Lower lobe of right lung (tissue), 2 donors: ENCODE measurements at regions not wholly inside any gene's neighbourhood (a gene's known extent, or its start where the extent isn't known, plus 50 kb on each side); places are given as distances from the start of the nearest gene placed in this dataset.
A peak's percentile ranks its signal among the peaks of the same experiment; 100 is the strongest.

ENCODE experiments used
- ATAC-seq, 2 donors: fragments of 200-7000 bp; cut with Tn5 transposase; one replicate each; pipeline ENCODE4 v1.9.1; 2020 to 2022; ENCODE audit warnings: mild to moderate bottlenecking in 2 of 2, moderate library complexity in 2 of 2
- DNase-seq: peaks from one replicate; pipeline ENCODE4 v3.0.0-alpha.2; 2020
- H3K27ac ChIP-seq: fragments of 200-600 bp; one replicate; pipeline ENCODE4 v1.8.0; 2022
- H3K27me3 ChIP-seq: fragments of 200-600 bp; one replicate; pipeline ENCODE4 v1.8.0; 2022; ENCODE audit warnings: low read depth
- H3K36me3 ChIP-seq: fragments of 200-600 bp; one replicate; pipeline ENCODE4 v1.8.0; 2022; ENCODE audit warnings: mild to moderate bottlenecking
- H3K4me1 ChIP-seq: fragments of 200-600 bp; one replicate; pipeline ENCODE4 v1.8.0; 2022
- H3K4me3 ChIP-seq: fragments of 200-600 bp; one replicate; pipeline ENCODE4 v1.8.0; 2022; ENCODE audit warnings: mild to moderate bottlenecking
- H3K9me3 ChIP-seq: fragments of 200-600 bp; one replicate; pipeline ENCODE4 v1.8.0; 2022
- intact Hi-C: fragments of 100-400 bp; cut with DNase I; formaldehyde crosslinking; loops from one replicate; pipeline ENCODE4 v1.11.0; 2022
- TF ChIP-seq, protein P1 (sequence below): fragments of 200-600 bp; IDR thresholded peaks from one replicate; pipeline ENCODE4 v1.8.0; 2022; ENCODE audit warnings: antibody characterized with exemption, mild to moderate bottlenecking
- donor health status: DM: no; HTN: yes; CAD: no; lungs with severe emphysema.

DNA sequence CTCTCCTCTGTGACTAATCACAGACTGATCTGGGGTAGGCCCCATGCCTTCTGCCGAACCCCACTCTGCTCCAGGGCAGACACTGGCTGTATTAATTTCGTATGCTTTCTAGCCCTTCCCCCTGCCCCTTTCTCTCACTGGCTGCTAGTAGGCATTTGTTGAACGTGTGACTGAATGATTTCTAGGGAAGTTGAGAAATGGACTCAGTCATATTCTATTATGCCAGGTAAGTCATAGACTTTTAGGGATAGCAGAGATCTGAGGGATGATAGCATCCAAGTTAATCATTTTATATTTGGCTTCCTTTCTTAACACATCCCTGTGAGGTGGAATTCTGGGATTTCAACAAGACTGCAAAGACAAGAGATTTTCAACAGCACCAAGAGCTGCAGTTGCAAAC lies 166.4 kb downstream of the FGF9 start:
- intact Hi-C loops = no loop called here
- H3K27ac ChIP-seq = no peak overlapping the region
- no peaks in the 10 kb centered on the region for H3K4me1 ChIP-seq
- TF ChIP-seq, protein P1, sequence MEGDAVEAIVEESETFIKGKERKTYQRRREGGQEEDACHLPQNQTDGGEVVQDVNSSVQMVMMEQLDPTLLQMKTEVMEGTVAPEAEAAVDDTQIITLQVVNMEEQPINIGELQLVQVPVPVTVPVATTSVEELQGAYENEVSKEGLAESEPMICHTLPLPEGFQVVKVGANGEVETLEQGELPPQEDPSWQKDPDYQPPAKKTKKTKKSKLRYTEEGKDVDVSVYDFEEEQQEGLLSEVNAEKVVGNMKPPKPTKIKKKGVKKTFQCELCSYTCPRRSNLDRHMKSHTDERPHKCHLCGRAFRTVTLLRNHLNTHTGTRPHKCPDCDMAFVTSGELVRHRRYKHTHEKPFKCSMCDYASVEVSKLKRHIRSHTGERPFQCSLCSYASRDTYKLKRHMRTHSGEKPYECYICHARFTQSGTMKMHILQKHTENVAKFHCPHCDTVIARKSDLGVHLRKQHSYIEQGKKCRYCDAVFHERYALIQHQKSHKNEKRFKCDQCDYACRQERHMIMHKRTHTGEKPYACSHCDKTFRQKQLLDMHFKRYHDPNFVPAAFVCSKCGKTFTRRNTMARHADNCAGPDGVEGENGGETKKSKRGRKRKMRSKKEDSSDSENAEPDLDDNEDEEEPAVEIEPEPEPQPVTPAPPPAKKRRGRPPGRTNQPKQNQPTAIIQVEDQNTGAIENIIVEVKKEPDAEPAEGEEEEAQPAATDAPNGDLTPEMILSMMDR = no peak
- H3K27me3 ChIP-seq = no peaks in the 10 kb centered on the region
- no peak for ATAC-seq
- no peak for DNase-seq
- no peaks in the 10 kb centered on the region for H3K9me3 ChIP-seq
- no peaks in the 10 kb centered on the region for H3K36me3 ChIP-seq
- H3K4me3 ChIP-seq = no peak overlapping the region

DNA sequence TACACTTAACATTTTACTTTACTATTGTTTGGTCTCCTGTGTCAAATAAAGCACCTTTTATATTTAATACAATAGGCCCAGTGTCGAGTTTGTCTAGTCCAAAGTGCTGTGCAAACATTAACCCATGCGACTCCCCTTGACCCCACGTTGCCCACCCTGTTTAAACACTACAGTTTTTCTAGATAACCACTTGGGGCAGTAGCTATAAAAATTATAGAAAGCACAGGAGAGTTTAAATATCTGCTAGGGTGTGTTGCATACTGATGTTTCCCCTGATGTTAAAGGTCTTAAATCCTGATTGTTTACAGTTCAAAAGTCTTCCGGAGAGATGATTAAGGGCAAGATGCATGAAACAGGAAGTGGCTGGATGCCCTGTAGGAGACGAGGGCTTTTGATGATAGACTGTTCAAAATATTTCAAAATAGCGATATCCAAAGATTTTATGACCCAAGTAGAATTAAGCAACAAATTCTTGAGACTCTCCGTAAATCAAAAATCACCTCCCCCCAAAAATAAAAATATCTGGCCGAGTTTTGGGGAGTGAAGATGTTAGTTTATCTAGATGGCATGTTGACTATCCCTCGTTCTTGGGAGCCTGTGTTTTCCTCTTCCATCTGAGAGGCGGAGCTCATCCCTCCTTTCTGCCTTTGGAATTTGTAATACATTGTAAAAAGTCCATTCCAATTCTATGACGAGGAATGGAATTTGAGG lies 167.1 kb downstream of the FGF9 start:
- no peak overlapping the region for H3K4me3 ChIP-seq
- DNase-seq (no peak), ATAC-seq (no peak)
- TF ChIP-seq, protein P1 = no peak
- H3K27ac ChIP-seq = no peak overlapping the region
- no peaks in the 10 kb centered on the region for H3K9me3 ChIP-seq
- intact Hi-C loops = no loop called here
- no peaks in the 10 kb centered on the region for H3K36me3 ChIP-seq
- no peaks in the 10 kb centered on the region for H3K4me1 ChIP-seq
- H3K27me3 ChIP-seq = no peaks in the 10 kb centered on the region

DNA sequence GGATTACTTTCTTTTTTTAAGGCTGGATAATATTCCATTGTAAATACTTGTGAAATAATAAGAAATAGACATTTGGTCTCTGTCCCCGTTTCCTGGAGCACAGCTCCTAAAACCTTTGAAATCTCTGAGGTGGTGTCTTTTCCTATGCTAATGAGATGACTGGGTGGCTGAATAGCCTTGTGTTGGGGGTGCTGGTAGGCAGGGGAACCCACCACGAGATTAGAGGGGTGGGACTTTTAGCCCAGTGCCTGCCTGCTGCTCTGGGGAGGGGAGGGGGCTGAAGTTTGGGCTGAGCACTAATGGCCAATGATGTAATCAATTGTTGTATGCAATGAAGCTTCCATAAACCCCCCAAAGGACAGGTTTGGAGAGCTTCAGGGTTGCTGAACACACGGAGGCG lies 175.7 kb downstream of the FGF9 start:
- ATAC-seq (no peak), DNase-seq (no peak)
- no peaks in the 10 kb centered on the region for H3K4me1 ChIP-seq
- no peaks in the 10 kb centered on the region for H3K27me3 ChIP-seq
- no peak overlapping the region for H3K27ac ChIP-seq
- no peak overlapping the region for H3K4me3 ChIP-seq
- no peaks in the 10 kb centered on the region for H3K9me3 ChIP-seq
- TF ChIP-seq, protein P1 = no peak
- intact Hi-C loops = no loop called here
- no peaks in the 10 kb centered on the region for H3K36me3 ChIP-seq

DNA sequence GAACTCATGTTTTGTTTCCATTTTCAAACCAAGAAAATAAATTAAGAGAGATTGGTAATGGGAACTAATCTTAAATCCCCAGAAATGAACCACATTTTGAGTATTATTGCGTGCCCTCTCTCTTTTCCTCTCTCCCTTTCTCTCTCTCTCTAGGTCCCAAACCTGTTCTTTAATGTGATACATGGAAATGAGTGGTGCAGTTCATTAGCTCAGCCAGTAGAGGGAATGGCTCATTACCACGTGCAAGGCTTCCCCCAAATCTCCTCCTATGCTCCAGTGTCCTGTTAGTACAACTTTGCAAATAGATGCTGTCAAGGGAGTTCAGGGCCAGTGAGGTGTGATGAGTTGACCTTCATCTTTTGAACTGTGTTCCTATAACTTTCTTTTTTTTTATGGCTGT lies 178.4 kb downstream of the FGF9 start:
- TF ChIP-seq, protein P1 = peak; percentile 54
- no peaks in the 10 kb centered on the region for H3K27me3 ChIP-seq
- H3K4me3 ChIP-seq = no peak overlapping the region
- ATAC-seq (peak; percentile 70 to 75), DNase-seq (no peak)
- H3K36me3 ChIP-seq = no peaks in the 10 kb centered on the region
- no peaks in the 10 kb centered on the region for H3K4me1 ChIP-seq
- no peaks in the 10 kb centered on the region for H3K9me3 ChIP-seq
- H3K27ac ChIP-seq = no peak overlapping the region
- intact Hi-C loops = no loop called here

DNA sequence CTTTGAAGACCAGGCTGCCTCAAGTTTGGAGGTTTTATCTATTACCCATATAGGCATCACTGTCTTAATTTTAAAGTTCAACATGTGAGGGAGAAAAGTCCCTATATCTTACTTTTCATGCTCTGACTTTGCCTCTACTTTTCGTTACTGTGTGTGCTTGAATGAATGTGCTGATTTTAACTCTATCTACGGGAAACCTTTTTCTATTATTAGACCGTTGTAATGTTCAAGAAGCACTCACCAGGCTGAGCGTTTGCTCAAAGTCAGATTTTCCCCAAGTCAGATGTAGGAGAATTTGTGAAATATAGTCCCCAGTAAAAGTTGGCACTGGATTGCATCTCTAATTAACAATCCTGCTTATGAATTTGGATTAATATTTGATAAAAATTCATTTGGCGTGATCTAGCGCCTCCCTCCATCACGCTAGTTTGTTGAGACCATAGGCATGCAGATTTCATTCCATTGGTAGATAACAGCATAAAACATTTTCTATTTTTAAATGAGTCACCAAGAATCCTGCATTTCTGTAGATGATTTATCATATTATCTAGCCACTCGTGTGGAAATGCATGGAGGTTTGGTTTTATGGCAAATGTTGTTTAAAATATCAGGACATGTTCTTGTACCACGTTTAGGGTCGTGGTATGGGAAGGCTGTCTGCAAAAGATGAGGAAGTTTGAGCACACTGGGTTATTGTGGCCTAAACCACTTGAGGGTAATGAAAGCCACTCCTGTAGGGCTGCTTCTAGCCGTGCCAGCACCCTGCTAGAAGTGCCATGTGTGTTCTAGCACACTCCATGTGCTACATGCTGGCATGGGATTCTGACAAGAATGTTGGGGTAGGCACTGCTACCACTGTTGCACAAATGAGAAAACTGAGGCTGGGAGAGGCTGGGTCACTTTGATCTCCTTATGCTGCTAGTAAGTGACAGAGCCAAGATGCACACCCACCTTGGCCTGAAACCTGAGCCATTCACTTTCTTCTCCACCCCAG lies 179.4 kb downstream of the FGF9 start:
- ATAC-seq (no peak), DNase-seq (no peak)
- Histone ChIP-seq H3K36me3 (no peaks in the 10 kb centered on the region), H3K4me3 (no peak overlapping the region), H3K9me3 (no peaks in the 10 kb centered on the region), H3K27me3 (no peaks in the 10 kb centered on the region), H3K4me1 (no peaks in the 10 kb centered on the region), H3K27ac (no peak overlapping the region)
- intact Hi-C loops = no loop called here
- TF ChIP-seq, protein P1 = no peak
